Posterior cingulate gyrus (tissue), 11 donors: ENCODE measurements at regions not wholly inside any gene's neighbourhood (a gene's known extent, or its start where the extent isn't known, plus 50 kb on each side); places are given as distances from the start of the nearest gene placed in this dataset.

Experiments used
- DNase-seq, 10 donors: peaks; one replicate each; pipeline versions ENCODE4 v3.0.0 to v3.0.0-alpha.2; 2020 to 2021; ENCODE audit warnings: mixed read lengths in 3 of 10
- intact Hi-C: fragments of 100-400 bp; cut with DNase I; formaldehyde crosslinking; loops from one replicate; pipeline ENCODE4 v1.15.1; 2023

- no peak for DNase-seq
- intact Hi-C loops = no loop called here
These were observed 315.8 kb upstream of the ROBO2 start for GRCh38 chr3:76724075-76724474.

GRCh38 chr3:76724706-76725105 lies 315.2 kb upstream of the ROBO2 start:
- intact Hi-C loops = no loop called here
- no peak for DNase-seq

GRCh38 chr3:76726034-76726433 lies 313.9 kb upstream of the ROBO2 start:
- DNase-seq = no peak
- intact Hi-C loops = no loop called here

GRCh38 chr3:76728426-76728825 lies 311.5 kb upstream of the ROBO2 start:
- no peak for DNase-seq
- intact Hi-C loops = no loop called here

- DNase-seq = no peak
- intact Hi-C loops = no loop called here
These were observed 308.4 kb upstream of the ROBO2 start for GRCh38 chr3:76731471-76731870.

GRCh38 chr3:76733073-76733759 lies 306.7 kb upstream of the ROBO2 start:
- intact Hi-C loops = no loop called here
- DNase-seq = no peak

GRCh38 chr3:76735152-76735551 lies 304.7 kb upstream of the ROBO2 start:
- intact Hi-C loops = no loop called here
- DNase-seq = no peak

GRCh38 chr3:76753599-76753998 lies 286.3 kb upstream of the ROBO2 start:
- intact Hi-C loops = no loop called here
- DNase-seq = no peak

- intact Hi-C loops = no loop called here
- no peak for DNase-seq
These were observed 285.7 kb upstream of the ROBO2 start for GRCh38 chr3:76754247-76754646.

- no peak for DNase-seq
- intact Hi-C loops = no loop called here
These were observed 283.3 kb upstream of the ROBO2 start for GRCh38 chr3:76756577-76756976.

GRCh38 chr3:76760336-76760735 lies 279.6 kb upstream of the ROBO2 start:
- intact Hi-C loops = no loop called here

GRCh38 chr3:76765511-76765910 lies 274.4 kb upstream of the ROBO2 start:
- no peak for DNase-seq
- intact Hi-C loops = no loop called here

More at GRCh38 chr3:76760336-76760735, 279.6 kb upstream of the ROBO2 start:
- DNase-seq = no peak

- intact Hi-C loops = no loop called here
- no peak for DNase-seq
These were observed 271.0 kb upstream of the ROBO2 start for GRCh38 chr3:76768912-76769311.

GRCh38 chr3:76776927-76777326 lies 263.0 kb upstream of the ROBO2 start:
- intact Hi-C loops = no loop called here
- DNase-seq = no peak

- DNase-seq = no peak
- intact Hi-C loops = no loop called here
These were observed 251.7 kb upstream of the ROBO2 start for GRCh38 chr3:76788206-76788605.

GRCh38 chr3:76789237-76789636 lies 250.7 kb upstream of the ROBO2 start:
- intact Hi-C loops = no loop called here

GRCh38 chr3:76811418-76811817 lies 228.5 kb upstream of the ROBO2 start:
- intact Hi-C loops = no loop called here
- no peak for DNase-seq

More at GRCh38 chr3:76789237-76789636, 250.7 kb upstream of the ROBO2 start:
- no peak for DNase-seq

GRCh38 chr3:76812649-76813242 lies 227.2 kb upstream of the ROBO2 start:
- intact Hi-C loops = no loop called here

GRCh38 chr3:76815561-76815960 lies 224.3 kb upstream of the ROBO2 start:
- no peak for DNase-seq
- intact Hi-C loops = no loop called here

More at GRCh38 chr3:76812649-76813242, 227.2 kb upstream of the ROBO2 start:
- DNase-seq = no peak

- no peak for DNase-seq
- intact Hi-C loops = no loop called here
These were observed 219.4 kb upstream of the ROBO2 start for GRCh38 chr3:76820481-76820880.

- DNase-seq = no peak
- intact Hi-C loops = no loop called here
These were observed 215.2 kb upstream of the ROBO2 start for GRCh38 chr3:76824658-76825240.

- DNase-seq = no peak
- intact Hi-C loops = no loop called here
These were observed 213.0 kb upstream of the ROBO2 start for GRCh38 chr3:76826861-76827260.
